CD14-positive monocyte (primary cell): ENCODE measurements at regions not wholly inside any gene's neighbourhood (a gene's known extent, or its start where the extent isn't known, plus 50 kb on each side); places are given as distances from the start of the nearest gene placed in this dataset.
A peak's percentile ranks its signal among the peaks of the same experiment; 100 is the strongest.

Experiments
- DNase-seq, 3 donors: peaks; one replicate each; pipeline ENCODE4 v3.0.0-alpha.2; 2011 to 2022
- H2AFZ ChIP-seq: 2 replicates; pipeline ENCODE4 v1.6.0; 2012; ENCODE audit warnings: mild to moderate bottlenecking, low read depth, low read length, inconsistent platforms; ENCODE audit not compliant: insufficient read depth, poor library complexity, severe bottlenecking
- H3K27ac ChIP-seq, 2 donors: 1 replicate in 1 of 2; 2 replicates in 1 of 2; pipeline ENCODE4 v1.5.1; 2012 to 2013; ENCODE audit warnings: low read length in 2 of 2, control low read depth in 1 of 2, inconsistent platforms in 1 of 2, low read depth in 1 of 2, mild to moderate bottlenecking in 1 of 2
- H3K27me3 ChIP-seq, 2 donors: one replicate each; pipeline versions ENCODE4 v1.6.0 to v1.6.1; 2011 to 2013; ENCODE audit warnings: low read length in 2 of 2; ENCODE audit not compliant: control insufficient read depth in 2 of 2, insufficient read depth in 2 of 2
- H3K36me3 ChIP-seq, 2 donors: replicated peaks in 1 of 2; 1 replicate in 1 of 2; 2 replicates in 1 of 2; pipeline versions ENCODE4 v1.5.1 to v1.6.1; 2012 to 2013; ENCODE audit warnings: low read length in 2 of 2, control low read depth in 1 of 2, inconsistent platforms in 1 of 2, mild to moderate bottlenecking in 1 of 2; ENCODE audit not compliant: insufficient read depth in 2 of 2, control insufficient read depth in 1 of 2
- H3K4me1 ChIP-seq, 2 donors: 1 replicate in 1 of 2; 2 replicates in 1 of 2; pipeline versions ENCODE4 v1.5.1 to v1.6.1; 2012 to 2013; ENCODE audit warnings: low read length in 2 of 2, control low read depth in 1 of 2, inconsistent platforms in 1 of 2, mild to moderate bottlenecking in 1 of 2, moderate library complexity in 1 of 2; ENCODE audit not compliant: insufficient read depth in 2 of 2, control insufficient read depth in 1 of 2
- H3K4me2 ChIP-seq: replicated peaks from 2 replicates; pipeline ENCODE3; 2012; ENCODE audit warnings: low read length, moderate library complexity, mild to moderate bottlenecking; ENCODE audit not compliant: poor library complexity, severe bottlenecking; ENCODE audit errors: extremely low read depth
- H3K4me3 ChIP-seq, 3 experiments: fragments of 200-600 bp in 1 of 3; sonication (generic) in 1 of 3; replicated peaks in 1 of 3; 1 replicate in 2 of 3; 2 replicates in 1 of 3; pipeline ENCODE4 v1.5.1; 2011 to 2013; ENCODE audit warnings: low read length in 3 of 3, mild to moderate bottlenecking in 3 of 3, control low read depth in 2 of 3, low read depth in 2 of 3, inconsistent platforms in 1 of 3, moderate library complexity in 1 of 3
- H3K79me2 ChIP-seq: 2 replicates; pipeline ENCODE4 v1.6.0; 2012; ENCODE audit warnings: mild to moderate bottlenecking, control low read depth, inconsistent platforms, low read length, moderate library complexity; ENCODE audit not compliant: insufficient read depth
- H3K9ac ChIP-seq: 2 replicates; pipeline ENCODE4 v1.6.0; 2017; ENCODE audit warnings: low read length, mild to moderate bottlenecking; ENCODE audit not compliant: insufficient read depth, poor library complexity, severe bottlenecking
- H3K9me3 ChIP-seq, 2 donors: replicated peaks in 1 of 2; 1 replicate in 1 of 2; 2 replicates in 1 of 2; pipeline versions ENCODE4 v1.5.1 to v1.6.1; 2012 to 2013; ENCODE audit warnings: low read length in 2 of 2, control low read depth in 1 of 2; ENCODE audit not compliant: control insufficient read depth in 1 of 2, insufficient read depth in 1 of 2
- H4K20me1 ChIP-seq: 2 replicates; pipeline ENCODE4 v1.6.0; 2012; ENCODE audit warnings: mild to moderate bottlenecking, low read length, control low read depth, moderate library complexity; ENCODE audit not compliant: insufficient read depth
- H3K27ac Mint-ChIP-seq, 7 donors: one replicate each; pipeline ENCODE4 v1.8.0; 2020; ENCODE audit warnings: mild to moderate bottlenecking in 7 of 7, mixed read lengths in 7 of 7, moderate library complexity in 6 of 7, inconsistent platforms in 2 of 7
- H3K27me3 Mint-ChIP-seq, 3 donors: one replicate each; pipeline ENCODE4 v1.8.0; 2021 to 2022; ENCODE audit warnings: low read depth in 3 of 3, mild to moderate bottlenecking in 3 of 3, mixed read lengths in 3 of 3, moderate library complexity in 3 of 3, inconsistent platforms in 1 of 3
- H3K36me3 Mint-ChIP-seq, 2 donors: one replicate each; pipeline ENCODE4 v1.8.0; 2020; ENCODE audit warnings: mixed read lengths in 2 of 2, inconsistent platforms in 1 of 2, mild to moderate bottlenecking in 1 of 2
- H3K4me1 Mint-ChIP-seq: one replicate; pipeline ENCODE4 v1.8.0; 2020; ENCODE audit warnings: mild to moderate bottlenecking, mixed read lengths
- H3K4me3 Mint-ChIP-seq, 2 donors: one replicate each; pipeline ENCODE4 v1.8.0; 2020; ENCODE audit warnings: mild to moderate bottlenecking in 2 of 2, mixed read lengths in 2 of 2, moderate library complexity in 1 of 2
- H3K9me3 Mint-ChIP-seq, 7 donors: one replicate each; pipeline ENCODE4 v1.8.0; 2020 to 2022; ENCODE audit warnings: mixed read lengths in 7 of 7, mild to moderate bottlenecking in 6 of 7, moderate library complexity in 6 of 7, inconsistent platforms in 2 of 7
- CTCF ChIP-seq: fragments of 200-600 bp; IDR thresholded peaks from one replicate; pipeline ENCODE4 v1.8.0; 2022; ENCODE audit warnings: antibody characterized with exemption, mild to moderate bottlenecking
- WGBS: methylation state at CpG from one replicate; pipeline ENCODE4 v1.1.5; 2013; ENCODE audit warnings: missing lambda C conversion rate; ENCODE audit not compliant: insufficient coverage; 5-methylcytosine and 5-hydroxymethylcytosine counted together
- intact Hi-C, 2 donors: fragments of 100-400 bp; cut with micrococcal nuclease; formaldehyde crosslinking; loops; one replicate each; pipeline versions ENCODE4 v1.15.0 to v1.15.1; 2023

- Histone ChIP-seq H3K9ac (no peak overlapping the region), H3K36me3 (no peaks in the 10 kb centered on the region), H3K79me2 (no peaks in the 10 kb centered on the region), H3K4me2 (no peak overlapping the region), H3K27me3 (no peaks in the 10 kb centered on the region), H3K9me3 (no peaks in the 10 kb centered on the region), H3K27ac (peak overlapping the region; percentile 73 to 80), H3K4me1 (peaks cover 30 to 52% of the 10 kb centered on the region in 2 donors), H2AFZ (no peak overlapping the region), H3K4me3 (no peak overlapping the region), H4K20me1 (no peaks in the 10 kb centered on the region)
- intact Hi-C loops = loop anchor here in 1 of 2 donors (5.0 kb wide), 1 partner anchor 179 kb away; no protein-coding TSS in a partner anchor
- TF ChIP-seq CTCF = no peak
- peaks cover 48% of the 10 kb centered on the region for H3K4me1 Mint-ChIP-seq
- no CpG with 5 or more reads among the region's 3 CpGs for WGBS
- DNase-seq = peak in 1 of 3 donors; percentile 44
- H3K27ac Mint-ChIP-seq = peak overlapping the region; percentile 90 to 99 (median 96)
- no peak overlapping the region for H3K4me3 Mint-ChIP-seq
- peaks cover 0 to 2% (median 0%) of the 10 kb centered on the region in 3 donors for H3K27me3 Mint-ChIP-seq
- peaks cover 0 to 2% (median 2%) of the 10 kb centered on the region in 7 donors for H3K9me3 Mint-ChIP-seq
- peaks cover 2 to 3% of the 10 kb centered on the region in 2 donors for H3K36me3 Mint-ChIP-seq
Observed at GRCh38 chr2:215723631-215724011, 287.8 kb upstream of the FN1 start.

- H3K4me1 ChIP-seq = peaks cover 27 to 49% of the 10 kb centered on the region in 2 donors
- peak overlapping the region in 1 of 2 donors; percentile 80 for H3K27ac ChIP-seq
- no peak overlapping the region for H3K9ac ChIP-seq
- TF ChIP-seq CTCF = no peak
- no peak for DNase-seq
- Mint-ChIP-seq H3K27ac (peak overlapping the region in 2 of 7 donors; percentile 90 to 96), H3K4me3 (no peak overlapping the region), H3K9me3 (peaks cover 0 to 2% (median 2%) of the 10 kb centered on the region in 7 donors), H3K27me3 (peaks cover 0 to 2% (median 0%) of the 10 kb centered on the region in 3 donors), H3K4me1 (peaks cover 46% of the 10 kb centered on the region), H3K36me3 (peaks cover 2 to 3% of the 10 kb centered on the region in 2 donors)
- H3K27me3 ChIP-seq = no peaks in the 10 kb centered on the region
- H3K4me3 ChIP-seq = no peak overlapping the region
- H2AFZ ChIP-seq = no peak overlapping the region
- no peaks in the 10 kb centered on the region for H4K20me1 ChIP-seq
- intact Hi-C loops = loop anchor here in 1 of 2 donors (5.0 kb wide), 1 partner anchor 179 kb away; no protein-coding TSS in a partner anchor
- no peaks in the 10 kb centered on the region for H3K9me3 ChIP-seq
- no CpG with 5 or more reads among the region's 2 CpGs for WGBS
- no peaks in the 10 kb centered on the region for H3K79me2 ChIP-seq
- no peaks in the 10 kb centered on the region for H3K36me3 ChIP-seq
- H3K4me2 ChIP-seq = no peak overlapping the region
Observed at GRCh38 chr2:215722986-215723630, 287.2 kb upstream of the FN1 start.
